RWPE2 (cell line): ENCODE measurements at regions not wholly inside any gene's neighbourhood (a gene's known extent, or its start where the extent isn't known, plus 50 kb on each side); places are given as distances from the start of the nearest gene placed in this dataset.
A peak's percentile ranks its signal among the peaks of the same experiment; 100 is the strongest.

Experiments used
- ATAC-seq: fragments of 200-7000 bp; cut with Tn5 transposase; 3 replicates; pipeline ENCODE4 v1.9.1; 2021; ENCODE audit warnings: low read depth
- DNase-seq: peaks from one replicate; pipeline ENCODE4 v3.0.0-alpha.2; 2020; ENCODE audit warnings: low spot score
- H3K27ac ChIP-seq: fragments of 450-650 bp; 2 replicates; pipeline ENCODE4 v1.5.1; 2017; ENCODE audit warnings: mild to moderate bottlenecking; ENCODE audit not compliant: poor library complexity, severe bottlenecking
- H3K27me3 ChIP-seq: fragments of 250-450 bp; sonication (Bioruptor Pico); 2 replicates; pipeline ENCODE4 v1.5.1; 2021; ENCODE audit warnings: mild to moderate bottlenecking, moderate library complexity; ENCODE audit not compliant: insufficient read depth, poor library complexity, severe bottlenecking
- H3K36me3 ChIP-seq: fragments of 250-450 bp; sonication (Bioruptor Pico); 2 replicates; pipeline ENCODE4 v1.5.1; 2020; ENCODE audit warnings: low read depth, mild to moderate bottlenecking, moderate library complexity
- H3K4me1 ChIP-seq: fragments of 250-450 bp; sonication (Bioruptor Pico); 2 replicates; pipeline ENCODE4 v1.5.1; 2021; ENCODE audit warnings: mild to moderate bottlenecking, moderate library complexity; ENCODE audit not compliant: insufficient read depth, poor library complexity, severe bottlenecking
- H3K4me3 ChIP-seq: fragments of 250-450 bp; sonication (Bioruptor Pico); 2 replicates; pipeline ENCODE4 v1.5.1; 2021; ENCODE audit warnings: mild to moderate bottlenecking, moderate library complexity; ENCODE audit not compliant: severe bottlenecking
- H3K9me3 ChIP-seq: fragments of 250-450 bp; sonication (Bioruptor Pico); 2 replicates; pipeline ENCODE4 v1.5.1; 2021; ENCODE audit warnings: mild to moderate bottlenecking, moderate library complexity; ENCODE audit not compliant: severe bottlenecking
- CTCF ChIP-seq: fragments of 450-650 bp; IDR thresholded peaks from one replicate; pipeline ENCODE4 v1.5.1; 2017; ENCODE audit warnings: mild to moderate bottlenecking, moderate library complexity; ENCODE audit not compliant: poor library complexity, severe bottlenecking

GRCh38 chr2:61712060-61712459 is 141.8 kb downstream of the FAM161A start:
- Histone ChIP-seq H3K36me3 (no peaks in the 10 kb centered on the region), H3K4me1 (no peaks in the 10 kb centered on the region), H3K27ac (no peak overlapping the region), H3K4me3 (no peak overlapping the region), H3K27me3 (no peaks in the 10 kb centered on the region), H3K9me3 (no peaks in the 10 kb centered on the region)
- DNase-seq: no peak
- no peak for TF ChIP-seq CTCF
- ATAC-seq: no peak

- Histone ChIP-seq H3K27ac (no peak overlapping the region), H3K27me3 (no peaks in the 10 kb centered on the region), H3K9me3 (no peaks in the 10 kb centered on the region), H3K4me3 (no peak overlapping the region), H3K4me1 (no peaks in the 10 kb centered on the region), H3K36me3 (no peaks in the 10 kb centered on the region)
- no peak for TF ChIP-seq CTCF
- DNase-seq (no peak), ATAC-seq (no peak)
Observed at GRCh38 chr2:61710711-61711110, 143.1 kb downstream of the FAM161A start.

DNA sequence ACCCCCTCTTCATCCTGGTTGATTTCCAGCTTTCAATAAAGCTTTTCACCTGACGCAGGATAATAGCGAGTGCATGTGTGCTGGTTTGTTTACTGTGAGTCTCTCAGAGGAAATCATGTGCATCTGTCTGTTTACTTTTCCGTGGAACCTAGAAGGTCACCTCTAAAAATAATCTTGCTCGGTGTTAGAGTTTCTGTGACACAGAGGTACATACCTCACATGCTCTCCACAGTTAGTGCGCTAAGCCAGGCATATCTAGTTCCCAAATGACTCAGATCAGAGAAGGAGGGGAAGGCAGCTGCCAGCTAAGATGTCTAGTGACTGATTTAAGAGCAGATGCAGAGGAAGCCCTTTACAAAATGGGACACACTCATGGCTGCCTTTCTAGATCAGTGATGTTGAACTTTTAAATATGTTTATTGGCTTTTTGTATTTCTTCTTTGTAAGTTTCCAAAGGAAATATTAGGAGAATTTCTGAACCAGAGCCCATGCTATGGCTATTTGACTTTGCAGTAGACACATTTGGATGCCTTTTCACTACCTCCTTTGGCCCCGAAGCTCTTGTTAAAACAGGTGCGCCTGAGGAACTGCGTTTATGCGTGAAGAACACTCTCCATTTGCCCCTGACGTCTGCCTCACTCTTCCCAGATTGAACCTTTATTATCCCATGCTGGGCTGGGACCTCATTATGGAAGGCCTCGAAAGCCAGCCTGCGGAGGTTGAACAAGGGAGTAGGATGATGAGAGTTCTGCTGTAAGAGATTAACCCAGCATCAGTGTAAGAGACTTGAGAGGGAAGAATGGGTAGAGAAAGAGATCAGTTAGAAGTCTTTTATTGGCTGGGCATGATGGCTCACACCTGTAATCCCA is 145.6 kb downstream of the FAM161A start:
- Histone ChIP-seq H3K9me3 (no peaks in the 10 kb centered on the region), H3K4me3 (no peak overlapping the region), H3K36me3 (no peaks in the 10 kb centered on the region), H3K27me3 (no peaks in the 10 kb centered on the region), H3K27ac (no peak overlapping the region), H3K4me1 (no peaks in the 10 kb centered on the region)
- no peak for DNase-seq
- TF ChIP-seq CTCF: no peak
- peak; percentile 79 for ATAC-seq

DNA sequence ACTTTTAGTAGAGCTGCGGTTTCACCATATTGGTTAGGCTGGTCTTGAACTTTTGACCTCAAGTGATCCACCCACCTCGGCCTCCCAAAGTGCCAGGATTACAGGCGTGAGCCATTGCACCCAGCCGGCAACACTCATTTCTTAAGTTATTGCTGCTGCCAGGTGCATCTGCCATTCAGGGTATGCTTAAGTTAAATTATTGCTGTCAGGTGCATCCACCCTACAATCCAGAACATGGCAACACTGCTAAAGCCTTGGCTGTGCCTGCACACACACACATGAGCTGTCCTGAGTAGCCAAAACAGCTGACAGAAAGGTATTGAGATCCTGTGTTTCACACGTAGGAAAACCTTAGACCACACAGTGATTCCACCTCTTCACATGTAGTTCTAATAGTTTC is 148.2 kb downstream of the FAM161A start:
- Histone ChIP-seq H3K27ac (no peak overlapping the region), H3K4me1 (no peaks in the 10 kb centered on the region), H3K36me3 (no peaks in the 10 kb centered on the region), H3K9me3 (no peaks in the 10 kb centered on the region), H3K27me3 (no peaks in the 10 kb centered on the region), H3K4me3 (no peak overlapping the region)
- no peak for DNase-seq
- no peak for ATAC-seq
- no peak for TF ChIP-seq CTCF

- H3K9me3 ChIP-seq: no peaks in the 10 kb centered on the region
- no peak overlapping the region for H3K27ac ChIP-seq
- ATAC-seq (no peak), DNase-seq (no peak)
- no peak overlapping the region for H3K4me3 ChIP-seq
- H3K27me3 ChIP-seq: no peaks in the 10 kb centered on the region
- no peaks in the 10 kb centered on the region for H3K4me1 ChIP-seq
- no peak for TF ChIP-seq CTCF
- no peaks in the 10 kb centered on the region for H3K36me3 ChIP-seq
Observed at GRCh38 chr2:61704364-61704763, 149.5 kb downstream of the FAM161A start.
